B cell (primary cell): ENCODE measurements at regions not wholly inside any gene's neighbourhood (a gene's known extent, or its start where the extent isn't known, plus 50 kb on each side); places are given as distances from the start of the nearest gene placed in this dataset.

Experiments used
- EZH2 ChIP-seq: IDR thresholded peaks from 2 replicates; pipeline ENCODE4 v1.6.1; 2012; ENCODE audit warnings: borderline replicate concordance, low read depth, mild to moderate bottlenecking, moderate library complexity, low read length; ENCODE audit not compliant: insufficient read depth, poor library complexity, severe bottlenecking
- TF ChIP-seq, protein P1 (sequence below): fragments of 200-600 bp; IDR thresholded peaks from one replicate; pipeline ENCODE4 v1.8.0; 2022; ENCODE audit warnings: antibody characterized with exemption, mild to moderate bottlenecking

DNA sequence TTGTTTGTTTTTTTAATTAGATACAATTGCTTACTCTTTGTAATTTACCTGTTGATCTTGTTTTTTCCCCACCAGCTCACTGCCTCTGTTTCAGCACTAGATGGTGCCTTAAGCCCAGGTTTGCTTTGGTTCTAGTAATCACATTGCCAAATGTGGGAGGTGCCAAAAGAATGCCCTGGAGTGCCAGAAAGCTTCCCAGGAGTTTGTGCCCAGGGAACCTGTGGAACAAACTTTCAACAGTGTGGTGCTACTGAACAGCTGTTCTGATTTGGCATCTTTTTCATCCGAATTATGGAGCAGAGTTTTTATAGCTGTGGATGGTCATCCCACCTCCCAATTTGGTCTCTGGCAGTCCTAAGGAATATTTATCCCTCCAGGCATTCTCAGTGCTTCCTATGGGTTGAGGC, 1000.7 kb downstream of the STIM2 start:
- TF ChIP-seq, protein P1, sequence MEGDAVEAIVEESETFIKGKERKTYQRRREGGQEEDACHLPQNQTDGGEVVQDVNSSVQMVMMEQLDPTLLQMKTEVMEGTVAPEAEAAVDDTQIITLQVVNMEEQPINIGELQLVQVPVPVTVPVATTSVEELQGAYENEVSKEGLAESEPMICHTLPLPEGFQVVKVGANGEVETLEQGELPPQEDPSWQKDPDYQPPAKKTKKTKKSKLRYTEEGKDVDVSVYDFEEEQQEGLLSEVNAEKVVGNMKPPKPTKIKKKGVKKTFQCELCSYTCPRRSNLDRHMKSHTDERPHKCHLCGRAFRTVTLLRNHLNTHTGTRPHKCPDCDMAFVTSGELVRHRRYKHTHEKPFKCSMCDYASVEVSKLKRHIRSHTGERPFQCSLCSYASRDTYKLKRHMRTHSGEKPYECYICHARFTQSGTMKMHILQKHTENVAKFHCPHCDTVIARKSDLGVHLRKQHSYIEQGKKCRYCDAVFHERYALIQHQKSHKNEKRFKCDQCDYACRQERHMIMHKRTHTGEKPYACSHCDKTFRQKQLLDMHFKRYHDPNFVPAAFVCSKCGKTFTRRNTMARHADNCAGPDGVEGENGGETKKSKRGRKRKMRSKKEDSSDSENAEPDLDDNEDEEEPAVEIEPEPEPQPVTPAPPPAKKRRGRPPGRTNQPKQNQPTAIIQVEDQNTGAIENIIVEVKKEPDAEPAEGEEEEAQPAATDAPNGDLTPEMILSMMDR: no peak
- TF ChIP-seq EZH2: no peak
